Gastrocnemius medialis (tissue), 4 donors: ENCODE measurements at regions not wholly inside any gene's neighbourhood (a gene's known extent, or its start where the extent isn't known, plus 50 kb on each side); places are given as distances from the start of the nearest gene placed in this dataset.

ENCODE experiments used
- ATAC-seq, 2 donors: fragments of 150-250 bp; one replicate each; pipeline ENCODE4 v1.9.1; 2016
- DNase-seq, 2 donors: peaks; one replicate each; pipeline ENCODE4 v3.0.0-alpha.2; 2019
- H3K27ac ChIP-seq, 4 donors: fragments of 200-600 bp; sonication (generic); 1 replicate in 1 of 4; 2 replicates in 3 of 4; pipeline ENCODE4 v1.5.1; 2016 to 2018; ENCODE audit warnings: mild to moderate bottlenecking in 2 of 4, moderate library complexity in 1 of 4
- H3K27me3 ChIP-seq, 3 donors: fragments of 200-600 bp; sonication (generic) in 2 of 3; 1 replicate in 1 of 3; 2 replicates in 2 of 3; pipeline versions ENCODE4 v1.5.1 to v1.6.0; 2016 to 2019; ENCODE audit warnings: mild to moderate bottlenecking in 1 of 3, moderate library complexity in 1 of 3
- H3K36me3 ChIP-seq, 2 donors: fragments of 200-600 bp; sonication (generic) in 1 of 2; one replicate each; pipeline ENCODE4 v1.5.1; 2017 to 2018
- H3K4me1 ChIP-seq, 2 donors: fragments of 200-600 bp; sonication (generic) in 1 of 2; one replicate each; pipeline ENCODE4 v1.5.1; 2016 to 2017; ENCODE audit warnings: mild to moderate bottlenecking in 2 of 2
- H3K4me3 ChIP-seq, 4 donors: fragments of 200-600 bp; sonication (generic) in 3 of 4; 1 replicate in 1 of 4; 2 replicates in 3 of 4; pipeline ENCODE4 v1.5.1; 2016 to 2019; ENCODE audit warnings: mild to moderate bottlenecking in 2 of 4
- H3K9me3 ChIP-seq, 3 donors: fragments of 200-600 bp; sonication (generic) in 2 of 3; 1 replicate in 1 of 3; 2 replicates in 2 of 3; pipeline ENCODE4 v1.5.1; 2016 to 2019
- POLR2A ChIP-seq, 2 donors: fragments of 450-650 bp; IDR thresholded peaks; one replicate each; pipeline ENCODE4 v1.6.1; 2017; ENCODE audit warnings: antibody characterized with exemption in 2 of 2, mild to moderate bottlenecking in 2 of 2, moderate library complexity in 2 of 2
- in situ Hi-C, 4 donors: fragments of 200-750 bp; cut with MboI; loops; one replicate each; pipeline versions ENCODE4 v1.15.0 to v1.8.0; 2017; ENCODE audit warnings: low sequenced_read_pairs in 4 of 4
- intact Hi-C: fragments of 100-400 bp; cut with DNase I; formaldehyde crosslinking; loops from one replicate; pipeline ENCODE4 v1.15.1; 2023; ENCODE audit warnings: low total_unique reads
- TF ChIP-seq, protein P1 (sequence below), 5 experiments: fragments of 450-650 bp in 3 of 5; fragments of 200-600 bp in 2 of 5; sonication (generic) in 2 of 5; IDR thresholded peaks in 4 of 5; conservative IDR thresholded peaks in 1 of 5; 1 replicate in 4 of 5; 2 replicates in 1 of 5; pipeline ENCODE4 v1.5.1; 2016 to 2019; ENCODE audit warnings: antibody characterized with exemption in 5 of 5, mild to moderate bottlenecking in 3 of 5, moderate library complexity in 3 of 5

DNA sequence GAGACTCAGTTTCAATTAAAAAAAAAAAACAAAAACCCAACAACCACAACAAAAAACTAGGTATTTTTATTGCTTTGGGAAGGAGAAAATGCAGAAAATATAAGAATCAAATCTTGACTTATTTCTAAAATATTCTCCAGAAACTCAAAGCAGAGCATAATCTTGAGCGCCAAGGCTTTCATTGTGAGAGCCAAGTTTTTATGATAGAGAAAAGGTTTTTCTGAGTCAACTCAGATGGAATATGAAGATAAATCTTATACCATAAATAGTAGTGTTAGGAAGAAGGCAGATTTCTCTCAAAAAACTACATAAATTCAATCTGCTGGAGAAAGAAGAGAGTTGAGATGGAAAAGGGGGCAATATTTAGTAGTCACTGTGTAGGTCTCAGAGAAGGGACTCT, 121.2 kb upstream of the OSR1 start:
- H3K27ac ChIP-seq: no peak overlapping the region
- H3K4me1 ChIP-seq: no peaks in the 10 kb centered on the region
- H3K4me3 ChIP-seq: no peak overlapping the region
- H3K36me3 ChIP-seq: no peaks in the 10 kb centered on the region
- TF ChIP-seq, protein P1, sequence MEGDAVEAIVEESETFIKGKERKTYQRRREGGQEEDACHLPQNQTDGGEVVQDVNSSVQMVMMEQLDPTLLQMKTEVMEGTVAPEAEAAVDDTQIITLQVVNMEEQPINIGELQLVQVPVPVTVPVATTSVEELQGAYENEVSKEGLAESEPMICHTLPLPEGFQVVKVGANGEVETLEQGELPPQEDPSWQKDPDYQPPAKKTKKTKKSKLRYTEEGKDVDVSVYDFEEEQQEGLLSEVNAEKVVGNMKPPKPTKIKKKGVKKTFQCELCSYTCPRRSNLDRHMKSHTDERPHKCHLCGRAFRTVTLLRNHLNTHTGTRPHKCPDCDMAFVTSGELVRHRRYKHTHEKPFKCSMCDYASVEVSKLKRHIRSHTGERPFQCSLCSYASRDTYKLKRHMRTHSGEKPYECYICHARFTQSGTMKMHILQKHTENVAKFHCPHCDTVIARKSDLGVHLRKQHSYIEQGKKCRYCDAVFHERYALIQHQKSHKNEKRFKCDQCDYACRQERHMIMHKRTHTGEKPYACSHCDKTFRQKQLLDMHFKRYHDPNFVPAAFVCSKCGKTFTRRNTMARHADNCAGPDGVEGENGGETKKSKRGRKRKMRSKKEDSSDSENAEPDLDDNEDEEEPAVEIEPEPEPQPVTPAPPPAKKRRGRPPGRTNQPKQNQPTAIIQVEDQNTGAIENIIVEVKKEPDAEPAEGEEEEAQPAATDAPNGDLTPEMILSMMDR (IDR thresholded peaks at IDR 0.05 in 4 of 5, conservative IDR thresholded peaks at IDR 0.05 in 1 of 5): no peak
- no peak for TF ChIP-seq POLR2A (IDR thresholded peaks at IDR 0.05)
- in situ Hi-C loops: no loop called here
- H3K27me3 ChIP-seq: no peaks in the 10 kb centered on the region
- no peaks in the 10 kb centered on the region for H3K9me3 ChIP-seq
- intact Hi-C loops: no loop called here
- no peak for ATAC-seq
- DNase-seq: no peak

DNA sequence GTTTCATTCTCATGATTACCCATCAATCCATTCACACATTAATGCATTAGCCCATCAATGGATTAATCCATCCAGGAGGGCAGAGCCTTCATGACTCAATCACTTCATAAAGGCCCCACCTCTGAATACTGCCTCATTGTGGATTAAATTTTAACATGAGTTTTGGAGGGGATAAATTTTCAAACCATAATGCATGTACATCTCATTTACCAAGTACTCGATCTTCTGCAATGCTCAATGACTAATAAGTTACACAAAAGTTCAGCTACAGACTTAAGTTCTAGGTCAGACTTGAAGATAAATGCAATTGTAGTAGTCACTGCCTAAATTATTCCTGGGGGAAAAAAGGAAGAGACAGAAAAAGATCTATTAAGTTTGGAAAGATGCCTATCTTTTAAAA, 120.0 kb upstream of the OSR1 start:
- Histone ChIP-seq H3K27ac (no peak overlapping the region), H3K4me3 (no peak overlapping the region), H3K27me3 (no peaks in the 10 kb centered on the region), H3K36me3 (no peaks in the 10 kb centered on the region), H3K9me3 (no peaks in the 10 kb centered on the region), H3K4me1 (no peaks in the 10 kb centered on the region)
- no peak for TF ChIP-seq POLR2A (IDR thresholded peaks at IDR 0.05)
- TF ChIP-seq, protein P1 (IDR thresholded peaks at IDR 0.05 in 4 of 5, conservative IDR thresholded peaks at IDR 0.05 in 1 of 5): no peak
- ATAC-seq (no peak), DNase-seq (no peak)
- in situ Hi-C loops (no loop called here), intact Hi-C loops (no loop called here)

DNA sequence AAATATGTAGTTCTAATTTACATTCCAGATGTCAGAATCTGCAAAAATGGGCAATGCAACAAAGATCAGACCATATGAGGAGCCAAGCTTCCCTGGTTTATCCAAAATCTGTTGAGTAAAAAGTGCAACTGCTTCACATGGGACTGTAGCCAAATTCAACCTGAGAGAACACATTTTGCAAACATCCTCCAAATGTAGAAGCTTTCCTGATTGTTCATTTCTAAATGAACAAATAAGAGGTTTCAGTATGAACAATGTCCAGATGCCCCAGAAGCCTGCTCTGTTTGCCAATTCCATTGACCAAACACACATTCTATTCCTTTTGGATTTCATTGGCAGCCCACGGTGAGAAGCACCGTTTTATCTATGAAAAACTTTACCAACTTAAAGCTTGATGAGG, 117.9 kb upstream of the OSR1 start:
- in situ Hi-C loops: no loop called here
- Histone ChIP-seq H3K4me1 (no peaks in the 10 kb centered on the region), H3K9me3 (no peaks in the 10 kb centered on the region), H3K27ac (no peak overlapping the region), H3K4me3 (no peak overlapping the region), H3K36me3 (no peaks in the 10 kb centered on the region), H3K27me3 (no peaks in the 10 kb centered on the region)
- intact Hi-C loops: no loop called here
- ATAC-seq (no peak), DNase-seq (no peak)
- no peak for TF ChIP-seq POLR2A (IDR thresholded peaks at IDR 0.05)
- TF ChIP-seq, protein P1 (IDR thresholded peaks at IDR 0.05 in 4 of 5, conservative IDR thresholded peaks at IDR 0.05 in 1 of 5): no peak

DNA sequence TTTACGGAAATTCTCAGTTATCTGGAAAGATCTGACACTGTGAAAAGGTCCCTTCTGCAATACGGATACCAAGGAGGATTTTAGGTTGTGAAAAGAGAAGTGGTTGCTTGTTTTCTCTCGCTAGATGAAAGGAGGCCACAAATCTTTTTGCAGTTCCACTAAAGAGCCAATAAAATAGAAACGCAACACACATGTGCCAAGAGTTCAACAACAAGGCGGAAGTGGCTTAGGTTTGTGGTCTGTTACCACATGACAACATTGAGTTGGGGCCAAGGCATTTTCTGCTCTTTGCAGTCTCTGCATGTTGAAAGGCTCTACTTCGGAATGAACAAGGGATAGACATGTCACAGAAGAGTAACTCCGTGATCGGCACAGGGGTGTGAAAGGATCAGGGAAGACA, 115.7 kb upstream of the OSR1 start:
- intact Hi-C loops: no loop called here
- no peaks in the 10 kb centered on the region for H3K9me3 ChIP-seq
- no peaks in the 10 kb centered on the region for H3K27me3 ChIP-seq
- no peaks in the 10 kb centered on the region for H3K36me3 ChIP-seq
- H3K27ac ChIP-seq: no peak overlapping the region
- no peaks in the 10 kb centered on the region for H3K4me1 ChIP-seq
- DNase-seq: peak; percentile 19 to 45
- no peak overlapping the region for H3K4me3 ChIP-seq
- peak in 1 of 2 donors; percentile 78 for ATAC-seq
- TF ChIP-seq POLR2A (IDR thresholded peaks at IDR 0.05): no peak
- TF ChIP-seq, protein P1 (IDR thresholded peaks at IDR 0.05 in 4 of 5, conservative IDR thresholded peaks at IDR 0.05 in 1 of 5): no peak
- in situ Hi-C loops: no loop called here

DNA sequence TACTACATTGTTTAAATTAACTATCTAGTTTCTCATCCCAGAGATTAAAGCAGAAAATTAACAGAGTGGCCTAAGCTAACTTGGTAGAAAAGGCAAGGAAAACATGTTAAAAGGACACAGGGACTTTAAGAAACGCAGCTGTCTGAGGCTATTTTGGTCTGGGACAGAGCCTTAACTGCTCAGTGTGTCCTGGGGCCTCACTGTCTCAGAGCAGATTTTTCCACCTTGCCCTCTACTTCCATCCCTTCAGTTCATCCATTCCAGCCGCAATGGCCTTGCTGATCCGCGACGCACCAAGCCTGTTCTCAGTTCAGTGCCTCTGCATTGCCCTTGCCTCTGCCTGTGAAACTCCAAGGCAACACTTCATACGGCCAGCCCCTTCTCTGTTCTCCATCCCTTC, 114.9 kb upstream of the OSR1 start:
- ATAC-seq: no peak

More for the DNA sequence above, 114.9 kb upstream of the OSR1 start:
- intact Hi-C loops (no loop called here), in situ Hi-C loops (no loop called here)
- Histone ChIP-seq H3K4me1 (no peaks in the 10 kb centered on the region), H3K36me3 (no peaks in the 10 kb centered on the region), H3K27ac (no peak overlapping the region), H3K9me3 (no peaks in the 10 kb centered on the region), H3K4me3 (no peak overlapping the region), H3K27me3 (no peaks in the 10 kb centered on the region)
- DNase-seq: no peak
- TF ChIP-seq POLR2A (IDR thresholded peaks at IDR 0.05): no peak
- TF ChIP-seq, protein P1 (IDR thresholded peaks at IDR 0.05 in 4 of 5, conservative IDR thresholded peaks at IDR 0.05 in 1 of 5): no peak
